ENCODE measurements at regions not wholly inside any gene's neighbourhood (a gene's known extent, or its start where the extent isn't known, plus 50 kb on each side); places are given as distances from the start of the nearest gene placed in this dataset.

GRCh38 chr5:6140219-6140618 is 238.1 kb downstream of the MED10 start:
- Mint-ChIP-seq H3K27me3 (ENCODE audit: low read depth) (no peaks in the 10 kb centered on the region), H3K4me3 (ENCODE audit: unreplicated experiment) (no peak overlapping the region), H3K9me3 (ENCODE audit: low read depth) (no peaks in the 10 kb centered on the region), H3K36me3 (ENCODE audit: low read depth) (no peaks in the 10 kb centered on the region), H3K4me1 (ENCODE audit: low read depth) (no peaks in the 10 kb centered on the region), H3K27ac (ENCODE audit: unreplicated experiment) (no peak overlapping the region)
- TF ChIP-seq, protein P1, sequence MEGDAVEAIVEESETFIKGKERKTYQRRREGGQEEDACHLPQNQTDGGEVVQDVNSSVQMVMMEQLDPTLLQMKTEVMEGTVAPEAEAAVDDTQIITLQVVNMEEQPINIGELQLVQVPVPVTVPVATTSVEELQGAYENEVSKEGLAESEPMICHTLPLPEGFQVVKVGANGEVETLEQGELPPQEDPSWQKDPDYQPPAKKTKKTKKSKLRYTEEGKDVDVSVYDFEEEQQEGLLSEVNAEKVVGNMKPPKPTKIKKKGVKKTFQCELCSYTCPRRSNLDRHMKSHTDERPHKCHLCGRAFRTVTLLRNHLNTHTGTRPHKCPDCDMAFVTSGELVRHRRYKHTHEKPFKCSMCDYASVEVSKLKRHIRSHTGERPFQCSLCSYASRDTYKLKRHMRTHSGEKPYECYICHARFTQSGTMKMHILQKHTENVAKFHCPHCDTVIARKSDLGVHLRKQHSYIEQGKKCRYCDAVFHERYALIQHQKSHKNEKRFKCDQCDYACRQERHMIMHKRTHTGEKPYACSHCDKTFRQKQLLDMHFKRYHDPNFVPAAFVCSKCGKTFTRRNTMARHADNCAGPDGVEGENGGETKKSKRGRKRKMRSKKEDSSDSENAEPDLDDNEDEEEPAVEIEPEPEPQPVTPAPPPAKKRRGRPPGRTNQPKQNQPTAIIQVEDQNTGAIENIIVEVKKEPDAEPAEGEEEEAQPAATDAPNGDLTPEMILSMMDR (IDR thresholded peaks at IDR 0.05), result no peak
- no peak for DNase-seq (ENCODE audit: low spot score)

GRCh38 chr5:6135977-6136376 is 242.4 kb downstream of the MED10 start:
- Mint-ChIP-seq H3K36me3 (ENCODE audit: low read depth) (no peaks in the 10 kb centered on the region), H3K4me3 (ENCODE audit: unreplicated experiment) (no peak overlapping the region), H3K4me1 (ENCODE audit: low read depth) (no peaks in the 10 kb centered on the region), H3K27ac (ENCODE audit: unreplicated experiment) (no peak overlapping the region), H3K27me3 (ENCODE audit: low read depth) (no peaks in the 10 kb centered on the region), H3K9me3 (ENCODE audit: low read depth) (peaks cover under 1% of the 10 kb centered on the region)
- no peak for DNase-seq (ENCODE audit: low spot score)
- TF ChIP-seq, protein P1 (IDR thresholded peaks at IDR 0.05), result no peak

- TF ChIP-seq, protein P1 (IDR thresholded peaks at IDR 0.05), result no peak
- H3K27me3 Mint-ChIP-seq (ENCODE audit: low read depth), result no peaks in the 10 kb centered on the region
- H3K27ac Mint-ChIP-seq (ENCODE audit: unreplicated experiment), result no peak overlapping the region
- H3K36me3 Mint-ChIP-seq (ENCODE audit: low read depth), result no peaks in the 10 kb centered on the region
- H3K9me3 Mint-ChIP-seq (ENCODE audit: low read depth), result peaks cover 9% of the 10 kb centered on the region
- no peak overlapping the region for H3K4me3 Mint-ChIP-seq (ENCODE audit: unreplicated experiment)
- no peak for DNase-seq (ENCODE audit: low spot score)
- H3K4me1 Mint-ChIP-seq (ENCODE audit: low read depth), result no peaks in the 10 kb centered on the region
These were observed 244.1 kb downstream of the MED10 start for GRCh38 chr5:6134281-6134680.

DNA sequence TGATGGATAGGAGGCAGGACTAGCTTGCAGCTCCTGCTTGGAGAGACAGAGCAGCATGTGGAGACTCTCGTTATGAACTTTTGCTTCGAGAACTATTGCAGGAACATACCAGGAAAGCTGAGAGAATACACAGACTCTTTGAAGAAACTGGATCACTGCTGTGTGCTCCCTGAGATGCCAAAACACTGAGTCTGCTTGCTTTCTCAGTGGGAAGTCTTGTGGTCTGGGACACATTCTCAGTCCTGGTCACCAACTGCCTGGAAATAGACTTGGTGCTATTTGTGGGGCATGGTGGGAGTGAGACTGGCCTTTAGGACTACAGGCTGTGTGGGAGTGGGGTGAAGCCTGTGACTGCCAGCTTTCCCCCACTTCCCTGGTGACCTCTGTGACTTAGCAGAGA is 252.6 kb downstream of the MED10 start:
- H3K9me3 Mint-ChIP-seq (ENCODE audit: low read depth), result peaks cover 53% of the 10 kb centered on the region
- no peaks in the 10 kb centered on the region for H3K36me3 Mint-ChIP-seq (ENCODE audit: low read depth)
- no peaks in the 10 kb centered on the region for H3K4me1 Mint-ChIP-seq (ENCODE audit: low read depth)
- H3K27me3 Mint-ChIP-seq (ENCODE audit: low read depth), result no peaks in the 10 kb centered on the region
- no peak for DNase-seq (ENCODE audit: low spot score)
- H3K4me3 Mint-ChIP-seq (ENCODE audit: unreplicated experiment), result no peak overlapping the region
- TF ChIP-seq, protein P1 (IDR thresholded peaks at IDR 0.05), result no peak
- no peak overlapping the region for H3K27ac Mint-ChIP-seq (ENCODE audit: unreplicated experiment)

DNA sequence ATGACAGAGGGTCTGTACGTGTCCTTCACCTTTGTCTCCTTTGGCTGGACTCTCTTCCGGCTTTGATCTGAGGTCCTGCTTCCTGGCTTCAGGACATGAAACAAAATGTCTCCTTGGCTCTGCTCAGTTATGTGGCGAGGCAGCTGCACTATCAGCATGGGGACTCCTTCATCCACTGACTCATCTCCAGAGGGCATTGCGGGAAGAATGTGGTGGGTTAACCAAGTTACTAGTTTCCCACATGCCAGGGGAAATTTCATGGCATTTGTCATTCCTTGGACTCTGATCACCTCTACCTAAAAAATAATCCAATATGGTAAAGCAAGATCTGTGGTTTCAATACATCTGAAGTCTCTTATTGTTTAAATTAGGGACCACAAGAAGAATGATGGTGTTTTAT is 259.7 kb downstream of the MED10 start:
- no peaks in the 10 kb centered on the region for H3K4me1 Mint-ChIP-seq (ENCODE audit: low read depth)
- no peaks in the 10 kb centered on the region for H3K36me3 Mint-ChIP-seq (ENCODE audit: low read depth)
- no peak for DNase-seq (ENCODE audit: low spot score)
- peaks cover 26% of the 10 kb centered on the region for H3K9me3 Mint-ChIP-seq (ENCODE audit: low read depth)
- H3K27me3 Mint-ChIP-seq (ENCODE audit: low read depth), result no peaks in the 10 kb centered on the region
- TF ChIP-seq, protein P1 (IDR thresholded peaks at IDR 0.05), result no peak
- no peak overlapping the region for H3K4me3 Mint-ChIP-seq (ENCODE audit: unreplicated experiment)
- no peak overlapping the region for H3K27ac Mint-ChIP-seq (ENCODE audit: unreplicated experiment)

Measured in chondrocyte (in vitro differentiated cells).